Activated CD8-positive, alpha-beta T cell treated with anti-CD3 and anti-CD28 coated beads for 36 hours (primary cell): ENCODE measurements at regions not wholly inside any gene's neighbourhood (a gene's known extent, or its start where the extent isn't known, plus 50 kb on each side); places are given as distances from the start of the nearest gene placed in this dataset.

Source experiments
- ATAC-seq: fragments of 200-7000 bp; cut with Tn5 transposase; one replicate; pipeline ENCODE4 v1.10.0; 2021; ENCODE audit warnings: mild to moderate bottlenecking, moderate library complexity
- CTCF ChIA-PET: fragments of 350-600 bp; sonication (Branson Sonifier 250); formaldehyde crosslinking; loops from one replicate; lab custom pipeline; 2021; ENCODE audit warnings: antibody characterized with exemption; lab: Charles Lee
- POLR2A ChIA-PET: fragments of 350-600 bp; sonication (Branson Sonifier 250); formaldehyde crosslinking; loops from one replicate; lab custom pipeline; 2021; ENCODE audit warnings: antibody characterized with exemption; lab: Charles Lee
- DNase-seq: peaks from one replicate; pipeline ENCODE4 v3.0.0-alpha.2; 2020
- H3K27ac Mint-ChIP-seq: one replicate; pipeline ENCODE4 v1.8.0; 2021; ENCODE audit warnings: mild to moderate bottlenecking, mixed read lengths
- H3K27me3 Mint-ChIP-seq: one replicate; pipeline ENCODE4 v1.8.0; 2021; ENCODE audit warnings: mixed read lengths
- H3K36me3 Mint-ChIP-seq: one replicate; pipeline ENCODE4 v1.8.0; 2021; ENCODE audit warnings: low read depth, mixed read lengths
- H3K4me1 Mint-ChIP-seq: one replicate; pipeline ENCODE4 v1.8.0; 2021; ENCODE audit warnings: low read depth, mixed read lengths
- H3K4me3 Mint-ChIP-seq: one replicate; pipeline ENCODE4 v1.8.0; 2021; ENCODE audit warnings: mild to moderate bottlenecking, moderate library complexity, mixed read lengths
- H3K9me3 Mint-ChIP-seq: one replicate; pipeline ENCODE4 v1.8.0; 2021; ENCODE audit warnings: mixed read lengths
- intact Hi-C: fragments of 100-400 bp; cut with micrococcal nuclease; formaldehyde crosslinking; loops from one replicate; pipeline ENCODE4 v1.10.0; 2022
- TF ChIP-seq, protein P1 (sequence below): fragments of 200-600 bp; IDR thresholded peaks from one replicate; pipeline ENCODE4 v1.8.0; 2022; ENCODE audit warnings: antibody characterized with exemption, mild to moderate bottlenecking

DNA sequence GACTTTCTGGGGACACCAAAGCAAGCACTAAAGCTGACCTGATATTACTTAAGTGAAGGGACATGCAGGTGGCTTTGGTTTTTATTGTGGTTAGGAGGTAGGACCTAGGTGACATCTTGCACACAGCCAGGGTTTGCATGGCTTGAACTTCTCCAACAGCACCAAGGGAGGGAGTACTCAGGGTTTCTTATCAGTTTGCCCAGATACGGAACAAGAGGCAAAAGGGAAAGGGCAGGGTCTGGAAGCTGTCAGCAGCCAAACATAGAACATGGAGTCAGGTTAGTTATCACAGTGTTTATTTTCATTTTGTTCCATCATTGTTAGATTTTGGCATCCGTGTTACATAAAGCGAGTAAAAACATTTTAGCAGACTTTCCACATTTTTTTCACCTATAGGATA is 186.3 kb upstream of the CLEC14A start:
- intact Hi-C loops, result no loop called here
- Mint-ChIP-seq H3K27ac (no peak overlapping the region), H3K27me3 (no peaks in the 10 kb centered on the region), H3K9me3 (peaks cover 15% of the 10 kb centered on the region), H3K36me3 (no peaks in the 10 kb centered on the region), H3K4me3 (no peak overlapping the region), H3K4me1 (no peaks in the 10 kb centered on the region)
- ATAC-seq, result no peak
- ChIA-PET POLR2A (no interaction called here), CTCF (no interaction called here)
- no peak for DNase-seq
- TF ChIP-seq, protein P1, sequence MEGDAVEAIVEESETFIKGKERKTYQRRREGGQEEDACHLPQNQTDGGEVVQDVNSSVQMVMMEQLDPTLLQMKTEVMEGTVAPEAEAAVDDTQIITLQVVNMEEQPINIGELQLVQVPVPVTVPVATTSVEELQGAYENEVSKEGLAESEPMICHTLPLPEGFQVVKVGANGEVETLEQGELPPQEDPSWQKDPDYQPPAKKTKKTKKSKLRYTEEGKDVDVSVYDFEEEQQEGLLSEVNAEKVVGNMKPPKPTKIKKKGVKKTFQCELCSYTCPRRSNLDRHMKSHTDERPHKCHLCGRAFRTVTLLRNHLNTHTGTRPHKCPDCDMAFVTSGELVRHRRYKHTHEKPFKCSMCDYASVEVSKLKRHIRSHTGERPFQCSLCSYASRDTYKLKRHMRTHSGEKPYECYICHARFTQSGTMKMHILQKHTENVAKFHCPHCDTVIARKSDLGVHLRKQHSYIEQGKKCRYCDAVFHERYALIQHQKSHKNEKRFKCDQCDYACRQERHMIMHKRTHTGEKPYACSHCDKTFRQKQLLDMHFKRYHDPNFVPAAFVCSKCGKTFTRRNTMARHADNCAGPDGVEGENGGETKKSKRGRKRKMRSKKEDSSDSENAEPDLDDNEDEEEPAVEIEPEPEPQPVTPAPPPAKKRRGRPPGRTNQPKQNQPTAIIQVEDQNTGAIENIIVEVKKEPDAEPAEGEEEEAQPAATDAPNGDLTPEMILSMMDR, result no peak

DNA sequence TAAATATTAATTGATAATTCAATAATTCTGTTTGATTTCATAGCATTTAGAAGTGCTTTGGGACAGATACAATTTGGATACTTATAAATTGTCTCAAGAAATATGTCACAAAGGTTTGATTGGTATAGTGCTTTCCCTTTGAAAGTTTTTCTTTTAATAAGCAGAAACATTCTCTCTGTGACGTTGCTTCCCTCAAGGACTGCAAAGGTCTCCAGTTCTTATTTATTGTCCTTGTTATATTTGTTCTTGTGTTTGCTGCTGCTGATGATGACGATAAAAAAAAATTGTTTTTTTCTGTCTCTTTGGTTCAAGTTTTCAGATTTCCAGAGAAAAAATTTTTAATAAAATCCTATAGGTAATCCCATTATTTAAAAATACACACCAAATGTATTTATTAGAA is 176.3 kb upstream of the CLEC14A start:
- ATAC-seq (no peak), DNase-seq (no peak)
- POLR2A ChIA-PET, result no interaction called here

DNA sequence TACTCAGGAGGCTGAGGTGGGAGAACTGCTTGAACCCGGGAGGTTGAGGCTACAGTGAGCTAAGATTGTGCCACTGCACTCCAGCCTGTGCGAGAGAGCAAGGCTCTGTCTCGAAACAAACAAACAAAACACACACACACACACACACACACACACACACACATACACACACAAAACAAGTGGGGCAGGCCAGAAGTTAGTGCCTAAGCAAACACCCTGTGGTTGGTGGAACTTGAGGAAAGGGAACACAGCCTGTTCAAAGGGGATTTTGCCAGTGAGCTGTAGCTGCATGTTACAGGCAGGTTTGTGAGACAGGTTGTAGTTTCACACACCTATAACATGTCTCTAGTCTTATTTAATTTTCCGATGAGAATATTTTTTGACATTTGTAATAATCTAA is 175.3 kb upstream of the CLEC14A start:
- Mint-ChIP-seq H3K27me3 (no peaks in the 10 kb centered on the region), H3K9me3 (no peaks in the 10 kb centered on the region), H3K27ac (no peak overlapping the region), H3K4me1 (no peaks in the 10 kb centered on the region), H3K36me3 (no peaks in the 10 kb centered on the region), H3K4me3 (no peak overlapping the region)
- POLR2A ChIA-PET, result no interaction called here
- no peak for DNase-seq
- intact Hi-C loops, result no loop called here
- ATAC-seq, result no peak
- TF ChIP-seq, protein P1, result no peak
- CTCF ChIA-PET, result no interaction called here

More for the DNA sequence above, 176.3 kb upstream of the CLEC14A start:
- Mint-ChIP-seq H3K4me1 (no peaks in the 10 kb centered on the region), H3K36me3 (no peaks in the 10 kb centered on the region), H3K9me3 (no peaks in the 10 kb centered on the region), H3K27ac (no peak overlapping the region), H3K4me3 (no peak overlapping the region), H3K27me3 (no peaks in the 10 kb centered on the region)
- intact Hi-C loops, result no loop called here
- CTCF ChIA-PET, result no interaction called here
- TF ChIP-seq, protein P1, result no peak

DNA sequence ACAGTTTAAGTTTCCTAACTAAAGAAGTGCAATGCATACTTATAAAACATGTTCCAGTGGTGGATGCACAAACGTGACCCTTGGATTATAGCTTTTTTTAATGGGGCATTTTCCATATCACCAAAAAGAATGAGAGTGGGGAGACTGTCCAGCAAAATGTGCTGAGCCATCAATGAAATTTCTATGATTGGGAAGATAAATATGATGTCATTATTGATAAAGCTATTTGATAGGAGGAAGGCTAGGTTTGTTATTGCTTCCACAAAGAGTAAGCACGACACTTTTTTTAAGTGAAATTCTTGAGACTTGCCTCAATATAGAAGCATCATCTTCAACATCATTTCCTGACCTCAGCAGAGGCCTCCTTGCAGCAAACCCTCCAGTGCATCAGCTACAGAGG is 174.6 kb upstream of the CLEC14A start:
- no peak overlapping the region for H3K4me3 Mint-ChIP-seq
- H3K27me3 Mint-ChIP-seq, result no peaks in the 10 kb centered on the region
- POLR2A ChIA-PET, result no interaction called here
- ATAC-seq (no peak), DNase-seq (no peak)
- TF ChIP-seq, protein P1, result no peak
- peaks cover 2% of the 10 kb centered on the region for H3K9me3 Mint-ChIP-seq
- intact Hi-C loops, result no loop called here
- H3K4me1 Mint-ChIP-seq, result no peaks in the 10 kb centered on the region
- no peak overlapping the region for H3K27ac Mint-ChIP-seq
- H3K36me3 Mint-ChIP-seq, result no peaks in the 10 kb centered on the region
- CTCF ChIA-PET, result no interaction called here

DNA sequence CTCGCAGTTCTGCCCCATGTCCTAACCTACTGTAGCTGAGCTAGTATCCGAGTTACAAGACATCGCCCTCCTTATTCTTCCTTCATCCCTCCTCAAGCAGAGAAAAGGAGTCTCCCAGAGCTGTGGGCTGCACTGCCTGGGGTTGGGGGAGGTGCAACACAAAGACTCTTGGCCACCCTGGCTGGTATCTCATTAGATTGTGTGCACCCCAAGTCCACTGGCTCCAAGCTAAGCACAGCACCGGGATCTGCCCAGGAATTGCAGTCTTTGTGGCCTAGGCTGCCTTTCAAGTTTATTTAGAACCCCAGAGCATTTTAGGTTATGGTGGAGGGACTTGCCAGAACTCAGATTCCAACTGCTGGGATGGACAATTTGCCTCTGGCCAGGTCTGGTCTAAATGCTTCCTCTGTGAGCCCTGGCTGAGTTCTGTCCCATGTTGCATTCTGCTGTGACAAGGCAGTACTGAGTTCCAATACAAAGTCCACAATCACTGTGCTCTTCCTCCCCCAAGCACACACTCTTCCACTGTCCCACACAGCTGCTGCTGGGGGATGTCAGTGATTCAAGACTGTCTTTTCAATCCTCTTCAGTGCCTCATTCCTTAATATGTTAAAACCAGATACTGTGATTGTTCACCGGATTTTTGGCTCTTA is 169.6 kb upstream of the CLEC14A start:
- intact Hi-C loops, result no loop called here
- POLR2A ChIA-PET, result no interaction called here
- CTCF ChIA-PET, result no interaction called here
- no peaks in the 10 kb centered on the region for H3K4me1 Mint-ChIP-seq
- H3K4me3 Mint-ChIP-seq, result no peak overlapping the region
- DNase-seq (no peak), ATAC-seq (no peak)
- H3K9me3 Mint-ChIP-seq, result peaks cover 15% of the 10 kb centered on the region
- no peak overlapping the region for H3K27ac Mint-ChIP-seq
- no peaks in the 10 kb centered on the region for H3K36me3 Mint-ChIP-seq
- TF ChIP-seq, protein P1, result no peak
- H3K27me3 Mint-ChIP-seq, result no peaks in the 10 kb centered on the region
